ENCODE measurements at regions not wholly inside any gene's neighbourhood (a gene's known extent, or its start where the extent isn't known, plus 50 kb on each side); places are given as distances from the start of the nearest gene placed in this dataset. TPM values are rescaled to one million over a fixed set of nuclear protein-coding genes. Genes with fewer than 3 reads are reported as not detected.
"Not testable (repeated sequence)": the region's sequence is repeated elsewhere in the genome, so short reads cannot be mapped to it uniquely, and the experiment has no call there.

DNA sequence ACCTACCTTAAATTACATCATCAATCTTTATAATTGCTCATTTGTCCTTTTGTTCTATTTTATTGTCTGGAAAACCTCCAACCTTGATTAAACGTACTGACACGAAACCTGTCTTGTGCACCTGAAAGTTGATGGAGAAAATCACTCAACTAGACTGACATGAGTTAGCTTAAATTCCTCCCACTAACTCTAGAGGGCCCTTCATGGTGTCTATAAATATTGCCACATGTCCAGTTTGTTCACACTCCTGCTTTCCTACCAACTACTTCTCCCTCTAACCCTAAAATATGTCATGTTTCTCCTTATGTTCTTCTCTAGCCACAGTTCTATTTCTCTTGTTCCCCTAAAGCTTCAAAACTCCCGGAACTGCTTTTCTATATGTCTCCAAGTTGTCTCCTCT, 59.8 kb upstream of the SGO1 start:
- no peak for DNase-seq

DNA sequence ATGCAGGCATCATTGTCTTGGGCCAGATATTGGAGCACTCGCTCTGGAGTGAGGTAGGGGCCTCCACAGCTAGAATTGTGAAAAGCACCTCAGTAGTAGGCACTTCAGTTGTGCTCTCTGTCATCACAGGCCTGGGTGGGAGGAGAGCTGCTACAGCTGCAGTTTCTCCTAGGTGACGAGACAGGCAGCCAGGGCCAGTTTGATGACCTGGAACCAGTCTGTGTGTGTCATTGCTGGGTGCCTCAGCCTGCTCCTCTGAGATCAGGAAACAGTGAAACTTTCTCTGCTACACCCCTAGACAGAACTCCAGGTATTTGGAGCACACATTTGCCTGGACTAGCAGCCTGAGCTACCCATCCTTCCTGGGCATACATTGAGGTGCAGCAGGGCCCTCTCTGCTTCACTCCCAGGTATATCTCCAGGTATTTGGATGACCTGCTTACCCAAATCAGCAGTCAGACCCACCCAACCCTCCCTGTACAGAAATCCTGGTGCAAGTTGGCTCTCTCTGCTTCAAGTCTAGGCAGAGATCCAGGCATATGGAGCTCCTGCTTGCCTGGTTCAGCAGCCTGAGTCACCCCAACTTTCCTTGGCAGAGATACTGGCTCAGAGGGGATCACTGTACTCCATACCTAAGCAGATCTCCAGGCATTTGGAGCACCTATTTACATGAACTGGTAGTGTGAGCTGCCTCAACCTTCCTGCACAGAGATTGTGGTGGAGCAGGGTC, 54.3 kb upstream of the SGO1 start:
- no peak for DNase-seq

DNA sequence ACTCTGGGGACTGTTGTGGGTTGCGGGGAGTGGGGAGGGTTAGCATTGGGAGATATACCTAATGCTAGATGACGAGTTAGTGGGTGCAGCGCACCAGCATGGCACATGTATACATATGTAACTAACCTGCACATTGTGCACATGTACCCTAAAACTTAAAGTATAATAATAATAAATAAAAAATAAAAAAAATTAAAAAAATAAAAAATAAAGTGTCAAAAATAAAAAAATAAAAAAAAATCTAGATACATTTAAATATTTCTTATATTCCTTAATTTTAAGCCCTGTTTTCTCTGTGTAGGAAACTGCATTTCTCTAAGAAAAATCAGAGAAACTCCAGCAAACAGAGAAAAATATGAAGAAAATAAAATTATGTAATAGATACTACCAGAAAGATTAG, 52.2 kb upstream of the SGO1 start:
- not testable (repeated sequence) for DNase-seq

DNA sequence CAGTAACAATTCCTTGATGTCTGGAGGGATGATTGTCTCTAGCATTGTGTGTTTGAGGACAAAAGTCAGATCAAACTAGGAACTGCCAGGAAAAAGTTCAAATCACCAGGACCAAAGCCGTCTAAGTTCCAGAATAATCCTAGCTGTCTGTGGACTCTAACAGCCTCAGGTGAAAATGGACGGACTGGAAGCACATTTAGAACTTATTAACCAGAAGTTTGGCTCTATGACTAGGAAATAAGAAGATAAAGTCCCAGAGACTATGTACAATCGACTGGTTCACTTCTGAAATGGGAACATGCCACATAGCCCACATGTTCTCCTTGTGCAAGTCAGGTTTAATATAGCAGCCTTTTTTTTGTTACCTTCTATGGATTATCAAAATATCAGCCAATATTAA, 50.6 kb upstream of the SGO1 start:
- no peak for DNase-seq

Small RNA genes lying in the stretch of these regions (small RNA-seq; reads per million reads assigned to genes)
- gene RNU6-815P (ENCODE audit: low replicate concordance) (not detected), gene RNU6-822P (ENCODE audit: low replicate concordance) (not detected)

Data from skin of body (tissue), 2 donors.